NCI-H1930 (cell line): ENCODE measurements at regions not wholly inside any gene's neighbourhood (a gene's known extent, or its start where the extent isn't known, plus 50 kb on each side); places are given as distances from the start of the nearest gene placed in this dataset.

Experiments
- DNase-seq, 2 experiments: peaks; one replicate each; lab custom pipeline; 2025; lab: John Stamatoyannopoulos, UW

DNA sequence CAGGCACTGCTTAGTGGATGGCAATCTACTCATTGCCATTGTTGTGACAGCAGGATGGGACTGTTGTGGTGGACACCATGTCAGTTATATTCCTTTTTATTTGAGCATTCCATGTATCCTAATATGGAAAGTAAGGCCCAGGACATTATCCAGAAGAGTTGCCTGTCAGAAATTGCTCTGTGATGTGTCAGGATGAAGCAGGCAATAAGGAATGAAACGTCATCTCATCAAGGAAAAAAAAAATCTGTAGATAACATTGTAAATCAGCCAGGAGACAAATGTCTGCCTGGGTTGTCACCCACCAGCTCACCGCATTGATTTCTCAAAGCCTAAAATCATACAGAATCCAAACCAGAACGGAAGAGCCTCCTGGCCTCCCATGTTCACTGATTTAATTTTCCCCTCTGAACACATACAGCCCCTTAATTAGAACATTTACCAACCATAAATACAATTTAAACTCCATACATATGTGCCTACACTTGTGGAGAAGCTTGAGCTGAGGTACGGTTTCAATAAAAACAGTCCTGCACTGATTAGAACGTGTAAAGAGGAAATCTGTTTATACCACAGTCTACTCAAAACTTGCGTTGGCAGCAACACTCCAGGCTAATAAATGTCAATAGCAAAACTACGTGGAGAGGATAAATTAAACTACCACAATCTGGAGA lies 73.9 kb downstream of the FOXD1 start:
- no peak for DNase-seq

- no peak for DNase-seq
Measured at GRCh38 chr5:73373814-73374510, 74.6 kb downstream of the FOXD1 start.

- no peak for DNase-seq
Measured at GRCh38 chr5:73370640-73371583, 77.7 kb downstream of the FOXD1 start.

GRCh38 chr5:73370095-73370494 lies 78.5 kb downstream of the FOXD1 start:
- DNase-seq = no peak

- DNase-seq = no peak
Measured at GRCh38 chr5:73369278-73369677, 79.3 kb downstream of the FOXD1 start.

- no peak for DNase-seq
Measured at GRCh38 chr5:73367650-73368049, 80.9 kb downstream of the FOXD1 start.

DNA sequence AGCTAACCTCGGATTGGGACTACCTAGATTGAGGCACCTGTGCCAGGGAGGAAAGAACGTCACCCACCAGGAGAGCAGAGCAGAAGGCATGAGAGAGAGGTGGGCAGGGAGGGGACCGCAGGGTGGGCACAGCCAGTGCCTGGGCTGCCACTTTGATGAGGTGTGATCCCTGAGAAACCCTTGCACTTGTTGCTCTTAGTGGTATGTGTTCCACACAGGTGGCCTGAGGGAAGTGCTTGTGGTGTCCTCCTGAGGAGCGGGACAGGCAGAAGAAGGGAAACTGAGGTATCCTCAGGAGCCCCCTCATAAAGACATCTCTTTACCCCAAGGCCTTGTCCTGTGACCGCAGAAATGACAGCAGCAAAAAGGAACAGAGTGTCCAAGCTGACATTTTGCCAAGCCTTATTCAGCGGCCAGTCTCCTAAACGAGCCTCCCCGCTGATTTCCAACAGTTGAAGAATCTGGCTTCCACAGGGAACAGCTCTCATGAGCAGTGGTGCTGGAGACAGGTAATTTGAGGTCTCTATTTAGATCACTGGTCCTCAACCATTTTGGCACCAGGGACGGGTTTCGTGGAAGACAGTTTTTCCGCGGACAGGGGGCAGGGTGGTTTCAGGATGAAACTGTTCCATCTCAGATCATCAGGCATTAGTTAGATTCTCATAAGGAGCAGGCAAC lies 82.4 kb downstream of the FOXD1 start:
- DNase-seq = no peak

- no peak for DNase-seq
Measured at GRCh38 chr5:73365301-73365853, 83.2 kb downstream of the FOXD1 start.

DNA sequence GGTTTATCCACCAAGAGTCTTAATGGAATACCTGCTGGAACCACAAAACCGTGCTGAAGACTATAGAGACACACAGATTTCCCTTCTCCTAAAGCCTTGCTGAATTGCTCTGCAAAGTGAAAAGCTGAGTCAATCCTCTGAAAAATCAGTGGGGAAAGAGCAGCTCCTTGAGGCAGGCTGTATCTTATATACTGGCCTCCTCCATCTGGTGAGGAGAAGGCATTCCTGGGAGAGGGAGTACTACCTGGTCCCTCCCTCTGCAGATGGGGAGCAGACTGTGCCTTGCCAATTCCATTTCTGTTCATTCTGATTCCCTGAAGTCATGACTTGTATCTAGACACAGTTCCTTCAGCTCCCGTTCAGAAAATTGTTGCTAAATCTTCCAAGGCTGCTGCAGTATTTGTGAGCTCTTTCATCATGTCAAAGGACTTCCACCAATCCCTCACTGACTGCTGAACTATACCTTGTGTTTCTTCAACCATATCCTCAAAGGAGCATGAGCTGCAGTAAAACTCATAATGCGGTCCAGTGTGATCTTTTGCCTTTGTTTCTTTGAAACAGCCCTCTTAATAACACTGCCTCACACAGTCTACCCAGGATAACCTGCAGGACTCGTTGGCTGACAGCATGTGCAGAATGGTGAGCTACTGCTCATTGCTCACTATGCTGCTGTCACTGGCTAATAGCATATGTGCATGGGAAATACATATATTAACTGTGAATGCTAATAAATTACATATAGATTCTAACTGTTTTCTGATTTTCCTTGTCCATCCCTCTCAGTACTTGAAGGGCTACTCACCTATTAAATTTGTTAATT lies 84.5 kb downstream of the FOXD1 start:
- no peak for DNase-seq

DNA sequence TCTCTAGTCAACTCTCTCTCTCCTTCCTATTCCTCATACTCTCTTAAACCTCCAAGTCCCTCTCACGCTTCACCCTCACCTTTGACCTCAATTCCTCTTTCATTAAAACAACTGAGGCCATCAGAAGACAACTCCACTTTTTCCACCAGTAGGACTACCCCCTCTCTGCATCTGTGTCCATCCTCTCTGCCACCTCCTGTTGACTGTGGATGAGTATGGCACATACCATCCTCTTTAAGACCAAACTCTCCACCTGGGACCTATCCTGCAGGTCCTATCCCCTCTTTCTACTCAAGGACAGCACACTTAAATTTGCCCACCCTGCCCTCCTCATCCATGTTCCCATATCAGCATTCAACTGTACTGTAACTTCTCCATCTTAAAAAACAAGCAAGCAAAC lies 89.2 kb downstream of the FOXD1 start:
- DNase-seq = no peak

DNA sequence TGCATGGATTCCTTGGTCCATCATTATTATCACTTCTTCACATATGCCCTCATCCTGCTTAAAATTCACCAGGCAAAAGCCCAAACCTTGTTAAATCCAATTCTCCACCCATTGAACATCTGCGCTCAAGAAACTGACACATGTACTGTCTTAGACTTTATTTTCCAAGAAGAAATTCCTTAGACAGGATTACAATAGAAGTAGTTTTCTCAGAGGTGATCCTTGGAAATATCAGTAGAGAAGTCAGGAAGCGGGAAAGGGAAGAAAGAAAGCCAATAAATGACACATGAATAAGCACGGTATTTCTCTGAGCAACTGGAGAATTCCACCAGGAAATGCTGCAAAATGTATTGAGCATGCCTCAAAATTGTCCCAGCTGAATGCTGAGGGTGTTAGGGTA lies 90.2 kb downstream of the FOXD1 start:
- DNase-seq = no peak

DNA sequence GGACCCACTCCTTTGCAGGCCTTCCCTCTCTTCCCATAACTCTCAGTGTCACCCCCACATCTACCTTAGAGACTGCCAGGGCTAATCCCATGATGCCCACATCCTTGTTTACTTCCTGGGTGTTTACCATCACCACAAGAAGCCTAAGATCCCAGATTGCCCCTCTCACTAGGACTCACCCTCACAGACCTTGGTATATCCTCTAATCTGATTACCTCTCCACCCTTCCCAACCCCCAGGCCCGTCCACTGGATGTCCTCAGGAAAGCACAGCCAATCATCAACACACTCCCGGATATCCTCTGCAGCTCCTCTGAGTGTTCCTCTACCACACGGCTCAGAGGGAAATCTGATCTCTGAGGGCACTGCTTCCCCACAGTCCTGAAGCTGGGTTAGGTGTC lies 91.0 kb downstream of the FOXD1 start:
- no peak for DNase-seq

DNA sequence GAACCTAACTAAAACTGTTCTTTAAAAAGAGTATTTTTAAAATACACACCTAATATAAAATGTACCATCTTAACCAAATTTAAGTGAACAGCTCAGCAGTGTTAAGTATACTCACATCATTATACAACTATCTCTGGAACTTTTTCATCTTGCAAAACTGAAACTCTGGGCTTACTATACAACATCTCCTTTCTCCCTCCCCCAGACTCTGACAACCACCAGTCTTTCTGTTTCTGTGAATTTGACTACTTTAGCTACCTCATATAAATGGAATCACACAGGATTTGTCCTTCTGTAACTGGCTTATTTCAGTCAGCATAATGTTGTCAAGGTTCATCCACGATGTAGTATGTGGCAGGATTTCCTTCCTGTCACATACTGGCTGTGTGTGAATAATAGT lies 93.5 kb downstream of the FOXD1 start:
- no peak for DNase-seq

DNA sequence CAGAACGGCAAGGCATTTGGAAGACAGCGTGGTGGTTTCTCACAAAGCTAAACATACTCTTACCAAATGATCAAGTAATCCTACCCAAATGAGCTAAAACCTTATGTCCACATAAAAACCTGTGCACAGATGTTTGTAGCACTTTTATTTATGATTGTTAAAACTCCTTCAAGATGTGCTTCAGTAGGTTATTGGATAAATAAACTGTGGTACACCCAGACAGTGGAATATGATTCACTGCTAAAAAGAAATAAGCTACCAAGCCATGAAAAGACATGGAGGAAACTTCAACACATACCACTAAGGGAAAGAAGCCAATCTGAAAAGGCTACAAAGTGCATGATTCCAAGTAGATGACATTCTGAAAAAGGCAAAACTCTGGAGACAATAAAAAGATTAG lies 94.2 kb downstream of the FOXD1 start:
- no peak for DNase-seq

- DNase-seq = no peak
Measured at GRCh38 chr5:73352649-73353230, 95.8 kb downstream of the FOXD1 start.

DNA sequence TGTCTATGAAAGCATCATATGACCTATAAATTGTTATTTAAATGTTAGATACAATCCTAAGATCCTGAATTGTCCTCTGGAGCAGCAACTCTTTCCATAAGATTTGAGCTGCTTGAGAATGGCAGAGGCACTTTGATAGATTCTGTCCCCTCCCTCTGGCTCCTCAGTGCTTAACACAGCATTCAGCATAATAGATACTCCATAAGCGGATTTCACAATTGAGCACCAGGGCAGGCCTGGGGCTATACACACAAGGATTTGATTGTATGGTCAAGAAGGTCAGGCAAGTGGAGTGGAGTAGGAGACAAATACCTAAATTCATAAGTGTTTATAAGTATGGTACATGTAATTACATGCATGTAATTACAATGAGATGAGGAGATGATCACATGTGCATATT lies 96.3 kb downstream of the FOXD1 start:
- DNase-seq = no peak

GRCh38 chr5:73351593-73351992 lies 97.0 kb downstream of the FOXD1 start:
- no peak for DNase-seq

DNA sequence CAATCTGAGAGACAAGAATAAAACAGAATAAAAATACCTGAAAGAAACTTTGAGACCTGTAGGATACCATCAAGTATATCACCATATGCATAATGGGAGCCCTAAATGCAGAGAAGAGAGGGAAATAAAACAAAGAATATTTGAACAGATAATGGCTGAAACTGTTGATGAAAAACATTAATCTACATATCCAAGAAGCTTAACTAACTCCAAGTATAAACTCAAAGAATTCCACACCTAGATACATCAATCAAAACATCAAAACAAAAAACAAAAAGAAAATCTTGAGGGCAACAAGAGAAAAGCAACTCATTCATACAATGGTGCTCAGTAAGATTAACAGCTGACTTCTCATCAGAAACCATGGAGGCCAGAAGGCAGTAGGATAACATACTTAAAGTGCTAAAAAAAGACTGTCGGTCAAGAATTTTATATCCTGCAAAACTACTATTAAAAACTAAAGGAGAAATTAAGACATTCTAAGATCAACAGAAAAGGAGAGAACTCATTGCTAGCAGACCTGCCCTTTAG lies 101.6 kb downstream of the FOXD1 start:
- DNase-seq = no peak

- no peak for DNase-seq
Measured at GRCh38 chr5:73344835-73345234, 103.7 kb downstream of the FOXD1 start.

DNA sequence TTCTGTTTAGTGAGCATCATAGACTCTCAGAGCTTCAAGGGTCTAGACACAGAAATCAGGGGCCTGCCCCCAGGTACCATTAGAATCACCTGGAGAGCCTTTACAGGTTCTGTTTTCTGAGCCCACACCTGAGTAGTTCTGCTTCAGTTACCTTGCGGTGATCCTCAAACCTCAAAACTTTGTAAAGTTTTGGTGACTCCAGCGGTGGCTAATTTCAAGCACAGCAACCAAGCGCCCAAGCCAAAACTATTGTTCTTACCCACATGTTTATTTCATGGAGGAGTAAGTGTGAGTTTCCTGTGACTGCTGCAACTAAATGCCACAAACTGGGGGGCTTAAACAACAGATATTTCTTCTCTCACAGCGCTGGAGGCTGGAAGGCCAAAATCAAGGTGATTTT lies 108.9 kb downstream of the FOXD1 start:
- no peak for DNase-seq
